Nephron (organoid): ENCODE measurements at regions not wholly inside any gene's neighbourhood (a gene's known extent, or its start where the extent isn't known, plus 50 kb on each side); places are given as distances from the start of the nearest gene placed in this dataset.

Experiments used
- H3K27ac Mint-ChIP-seq, 3 experiments: 2 replicates each; pipeline ENCODE4 v1.8.0; 2020; ENCODE audit warnings: mixed read lengths in 3 of 3, mild to moderate bottlenecking in 2 of 3, moderate library complexity in 1 of 3
- H3K27me3 Mint-ChIP-seq: 2 replicates; pipeline ENCODE4 v1.8.0; 2021; ENCODE audit warnings: low read depth, mild to moderate bottlenecking, moderate library complexity, mixed read lengths
- H3K36me3 Mint-ChIP-seq: 2 replicates; pipeline ENCODE4 v1.8.0; 2020; ENCODE audit warnings: low read depth, mixed read lengths
- H3K4me1 Mint-ChIP-seq: 2 replicates; pipeline ENCODE4 v1.8.0; 2020; ENCODE audit warnings: mixed read lengths
- H3K4me3 Mint-ChIP-seq, 3 experiments: 2 replicates each; pipeline ENCODE4 v1.8.0; 2020; ENCODE audit warnings: mild to moderate bottlenecking in 3 of 3, mixed read lengths in 3 of 3, moderate library complexity in 2 of 3
- H3K9me3 Mint-ChIP-seq: 2 replicates; pipeline ENCODE4 v1.8.0; 2020; ENCODE audit warnings: mixed read lengths
- CTCF ChIP-seq, 3 experiments: fragments of 200-600 bp; sonication (generic); IDR thresholded peaks; one replicate each; pipeline ENCODE4 v1.5.0; 2021; ENCODE audit warnings: antibody characterized with exemption in 3 of 3; ENCODE audit not compliant: unreplicated experiment in 3 of 3

GRCh38 chr22:35197886-35198285 lies 59.4 kb upstream of the HMGXB4 start:
- H3K4me3 Mint-ChIP-seq = no peak overlapping the region
- no peaks in the 10 kb centered on the region for H3K36me3 Mint-ChIP-seq
- H3K27me3 Mint-ChIP-seq = peaks cover 23% of the 10 kb centered on the region
- no peak overlapping the region for H3K27ac Mint-ChIP-seq
- H3K4me1 Mint-ChIP-seq = no peaks in the 10 kb centered on the region
- H3K9me3 Mint-ChIP-seq = no peaks in the 10 kb centered on the region
- no peak for TF ChIP-seq CTCF (IDR thresholded peaks at IDR 0.05; ENCODE audit: unreplicated experiment in 3 of 3)

- Mint-ChIP-seq H3K27me3 (peaks cover 26% of the 10 kb centered on the region), H3K4me3 (no peak overlapping the region), H3K27ac (no peak overlapping the region), H3K9me3 (no peaks in the 10 kb centered on the region), H3K4me1 (no peaks in the 10 kb centered on the region), H3K36me3 (no peaks in the 10 kb centered on the region)
- no peak for TF ChIP-seq CTCF (IDR thresholded peaks at IDR 0.05; ENCODE audit: unreplicated experiment in 3 of 3)
Observed at GRCh38 chr22:35198738-35199137, 58.6 kb upstream of the HMGXB4 start.

GRCh38 chr22:35202376-35202775 lies 54.9 kb upstream of the HMGXB4 start:
- no peak for TF ChIP-seq CTCF (IDR thresholded peaks at IDR 0.05; ENCODE audit: unreplicated experiment in 3 of 3)
- no peaks in the 10 kb centered on the region for H3K9me3 Mint-ChIP-seq
- H3K4me3 Mint-ChIP-seq = no peak overlapping the region
- peaks cover 26% of the 10 kb centered on the region for H3K27me3 Mint-ChIP-seq
- H3K36me3 Mint-ChIP-seq = no peaks in the 10 kb centered on the region
- peaks cover 12% of the 10 kb centered on the region for H3K4me1 Mint-ChIP-seq
- no peak overlapping the region for H3K27ac Mint-ChIP-seq

- H3K4me1 Mint-ChIP-seq = peaks cover 12% of the 10 kb centered on the region
Observed at GRCh38 chr22:35203583-35203982, 53.7 kb upstream of the HMGXB4 start.

GRCh38 chr22:35204807-35205775 lies 52.2 kb upstream of the HMGXB4 start:
- Mint-ChIP-seq H3K27ac (peak overlapping the region; percentile 73 to 92 (median 77)), H3K4me1 (peaks cover 12% of the 10 kb centered on the region), H3K9me3 (no peaks in the 10 kb centered on the region), H3K27me3 (peaks cover 8% of the 10 kb centered on the region), H3K36me3 (no peaks in the 10 kb centered on the region), H3K4me3 (peak overlapping the region in 2 of 3 experiments; percentile 53 to 56)
- TF ChIP-seq CTCF (IDR thresholded peaks at IDR 0.05; ENCODE audit: unreplicated experiment in 3 of 3) = no peak

More at GRCh38 chr22:35203583-35203982, 53.7 kb upstream of the HMGXB4 start:
- H3K27me3 Mint-ChIP-seq = peaks cover 17% of the 10 kb centered on the region
- H3K9me3 Mint-ChIP-seq = no peaks in the 10 kb centered on the region
- no peak overlapping the region for H3K4me3 Mint-ChIP-seq
- H3K36me3 Mint-ChIP-seq = no peaks in the 10 kb centered on the region
- no peak for TF ChIP-seq CTCF (IDR thresholded peaks at IDR 0.05; ENCODE audit: unreplicated experiment in 3 of 3)
- H3K27ac Mint-ChIP-seq = no peak overlapping the region
